ENCODE measurements at regions not wholly inside any gene's neighbourhood (a gene's known extent, or its start where the extent isn't known, plus 50 kb on each side); places are given as distances from the start of the nearest gene placed in this dataset.
"Not testable (repeated sequence)": the region's sequence is repeated elsewhere in the genome, so short reads cannot be mapped to it uniquely, and the experiment has no call there.

DNA sequence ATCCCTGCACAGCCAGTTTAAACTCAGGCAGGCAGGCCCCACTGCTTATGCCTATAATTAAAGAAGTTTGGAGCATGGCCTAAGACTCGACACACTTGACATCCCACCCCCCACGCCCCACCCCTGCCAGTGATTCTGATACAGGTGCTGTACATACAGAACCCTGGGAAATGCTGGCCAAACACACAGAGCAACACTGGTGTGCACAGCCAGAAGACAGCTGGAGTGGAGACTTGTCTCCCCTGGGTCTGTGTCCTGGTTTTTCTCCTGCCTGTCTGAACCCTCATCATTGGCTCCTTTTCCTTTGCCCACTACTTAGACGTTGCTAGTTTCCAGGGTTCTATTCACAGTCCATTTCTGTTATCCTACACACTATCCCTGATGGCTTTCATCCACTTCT lies 76.8 kb downstream of the DLEU7 start:
- DNase-seq, result no peak
- peak overlapping the region; percentile 22 for H3K27ac Mint-ChIP-seq
- TF ChIP-seq, protein P1, sequence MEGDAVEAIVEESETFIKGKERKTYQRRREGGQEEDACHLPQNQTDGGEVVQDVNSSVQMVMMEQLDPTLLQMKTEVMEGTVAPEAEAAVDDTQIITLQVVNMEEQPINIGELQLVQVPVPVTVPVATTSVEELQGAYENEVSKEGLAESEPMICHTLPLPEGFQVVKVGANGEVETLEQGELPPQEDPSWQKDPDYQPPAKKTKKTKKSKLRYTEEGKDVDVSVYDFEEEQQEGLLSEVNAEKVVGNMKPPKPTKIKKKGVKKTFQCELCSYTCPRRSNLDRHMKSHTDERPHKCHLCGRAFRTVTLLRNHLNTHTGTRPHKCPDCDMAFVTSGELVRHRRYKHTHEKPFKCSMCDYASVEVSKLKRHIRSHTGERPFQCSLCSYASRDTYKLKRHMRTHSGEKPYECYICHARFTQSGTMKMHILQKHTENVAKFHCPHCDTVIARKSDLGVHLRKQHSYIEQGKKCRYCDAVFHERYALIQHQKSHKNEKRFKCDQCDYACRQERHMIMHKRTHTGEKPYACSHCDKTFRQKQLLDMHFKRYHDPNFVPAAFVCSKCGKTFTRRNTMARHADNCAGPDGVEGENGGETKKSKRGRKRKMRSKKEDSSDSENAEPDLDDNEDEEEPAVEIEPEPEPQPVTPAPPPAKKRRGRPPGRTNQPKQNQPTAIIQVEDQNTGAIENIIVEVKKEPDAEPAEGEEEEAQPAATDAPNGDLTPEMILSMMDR (IDR thresholded peaks at IDR 0.05), result no peak
- H3K9me3 Mint-ChIP-seq, result peaks cover 32% of the 10 kb centered on the region
- peaks cover 14% of the 10 kb centered on the region for H3K4me1 Mint-ChIP-seq
- peaks cover 8% of the 10 kb centered on the region for H3K36me3 Mint-ChIP-seq (ENCODE audit: low read depth)
- no peak overlapping the region for H3K4me3 Mint-ChIP-seq
- H3K27me3 Mint-ChIP-seq (ENCODE audit: low read depth, poor library complexity), result no peaks in the 10 kb centered on the region

DNA sequence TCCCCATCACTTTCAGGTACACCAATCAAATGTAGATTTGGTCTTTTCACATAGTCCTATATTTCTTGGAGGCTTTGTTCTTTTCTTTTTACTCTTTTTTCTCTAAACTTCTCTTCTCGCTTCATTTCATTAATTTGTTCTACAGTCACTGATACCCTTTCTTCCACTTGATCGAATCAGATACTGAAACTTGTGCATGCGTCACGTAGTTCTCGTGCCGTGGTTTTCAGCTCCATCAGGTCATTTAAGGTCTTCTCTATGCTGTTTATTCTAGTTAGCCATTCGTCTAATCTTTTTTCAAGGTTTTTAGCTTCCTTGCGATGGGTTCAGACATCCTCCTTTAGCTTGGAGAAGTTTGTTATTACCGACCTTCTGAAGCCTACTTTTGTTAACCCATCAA lies 70.6 kb downstream of the DLEU7 start:
- peaks cover 78% of the 10 kb centered on the region for H3K9me3 Mint-ChIP-seq
- not testable (repeated sequence) for H3K4me1 Mint-ChIP-seq; H3K27me3 Mint-ChIP-seq (ENCODE audit: low read depth, poor library complexity); H3K4me3 Mint-ChIP-seq; H3K27ac Mint-ChIP-seq; DNase-seq
- H3K36me3 Mint-ChIP-seq (ENCODE audit: low read depth), result peaks cover 48% of the 10 kb centered on the region

All from nephron progenitor cell (in vitro differentiated cells).